ENCODE measurements at regions not wholly inside any gene's neighbourhood (a gene's known extent, or its start where the extent isn't known, plus 50 kb on each side); places are given as distances from the start of the nearest gene placed in this dataset.

DNA sequence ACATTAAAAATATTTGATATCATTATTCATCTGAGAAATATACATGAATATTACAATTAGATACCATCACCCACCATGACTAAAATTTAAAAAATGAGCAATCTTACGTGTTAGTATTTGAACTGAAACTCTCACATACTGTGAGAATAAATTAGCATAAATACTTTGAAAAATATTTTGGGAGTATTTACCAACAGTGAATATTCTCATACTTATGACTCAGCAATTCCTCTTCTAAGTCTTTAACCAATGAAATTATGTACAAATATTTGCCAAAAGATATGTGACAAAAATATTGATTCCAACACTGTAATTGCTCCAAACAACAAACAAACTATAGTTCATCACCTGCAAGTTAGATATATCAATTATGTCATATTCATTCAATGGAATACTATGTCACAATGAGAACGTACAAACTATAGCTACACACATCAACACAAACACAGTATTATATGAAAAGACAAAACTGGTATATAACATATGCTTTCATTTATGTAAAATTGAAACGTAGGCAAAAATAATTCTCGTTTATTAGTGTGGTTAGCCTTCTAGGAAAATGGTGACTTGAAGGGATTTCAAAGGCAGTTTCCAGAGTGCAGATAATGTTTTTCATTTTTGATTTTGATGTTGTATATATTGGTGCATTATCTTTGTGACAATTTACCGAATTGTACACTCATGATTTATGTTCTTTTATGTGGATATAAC is 742.2 kb downstream of the SLC16A7 start:
- DNase-seq (ENCODE audit: low spot score) = no peak

DNA sequence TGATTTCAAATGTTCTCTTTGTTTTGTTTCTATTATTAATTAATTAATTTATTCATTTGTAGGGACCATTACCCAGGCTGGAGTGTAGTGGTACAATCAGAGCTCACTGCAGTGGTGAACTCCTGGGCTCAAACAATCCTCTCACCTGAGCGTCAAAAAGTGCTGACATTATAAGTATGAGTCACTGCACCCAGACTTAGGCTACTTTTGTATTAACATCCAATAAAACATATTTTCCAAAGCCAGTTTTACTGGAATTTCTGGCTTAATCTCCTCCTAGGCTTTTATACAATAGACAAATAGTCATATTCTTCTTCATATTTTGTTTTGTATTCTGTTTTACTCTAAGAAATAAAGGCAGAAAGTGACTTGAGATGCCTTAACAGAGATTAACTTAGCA is 749.6 kb downstream of the SLC16A7 start:
- no peak for DNase-seq (ENCODE audit: low spot score)

DNA sequence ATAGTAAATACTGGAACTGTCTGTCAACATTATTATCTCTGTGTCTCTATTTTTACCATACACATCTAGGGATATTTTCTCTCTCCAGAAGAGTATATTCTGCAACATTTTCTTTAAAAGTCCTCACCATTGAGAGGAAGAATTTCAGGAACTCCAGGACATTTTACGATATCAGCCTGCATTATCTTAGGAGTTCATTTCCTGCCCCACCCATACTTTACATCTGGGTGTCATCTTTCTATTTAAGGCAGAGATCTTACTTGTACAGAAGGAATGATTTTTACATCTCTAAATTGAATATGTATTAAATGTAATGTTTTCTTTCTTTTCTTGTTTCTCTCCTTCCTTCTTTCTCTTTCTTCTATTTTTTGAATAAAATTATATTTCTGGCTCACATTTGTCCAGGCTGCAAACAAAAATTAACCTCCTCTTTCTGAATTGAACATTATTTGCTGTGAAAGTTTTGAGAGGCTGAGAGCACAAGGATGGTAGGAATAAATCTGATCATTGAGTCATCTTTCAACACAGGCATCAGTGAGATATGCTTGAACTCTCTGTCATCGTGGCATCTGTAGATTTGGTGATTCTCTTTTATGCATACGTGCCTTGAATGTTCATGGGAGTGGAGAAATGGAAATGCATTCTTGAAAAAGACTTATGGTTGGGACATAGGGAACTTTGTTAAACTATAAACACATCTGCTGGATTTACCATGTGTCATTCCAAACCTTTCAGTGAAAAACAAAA is 753.6 kb downstream of the SLC16A7 start:
- no peak for DNase-seq (ENCODE audit: low spot score)

DNA sequence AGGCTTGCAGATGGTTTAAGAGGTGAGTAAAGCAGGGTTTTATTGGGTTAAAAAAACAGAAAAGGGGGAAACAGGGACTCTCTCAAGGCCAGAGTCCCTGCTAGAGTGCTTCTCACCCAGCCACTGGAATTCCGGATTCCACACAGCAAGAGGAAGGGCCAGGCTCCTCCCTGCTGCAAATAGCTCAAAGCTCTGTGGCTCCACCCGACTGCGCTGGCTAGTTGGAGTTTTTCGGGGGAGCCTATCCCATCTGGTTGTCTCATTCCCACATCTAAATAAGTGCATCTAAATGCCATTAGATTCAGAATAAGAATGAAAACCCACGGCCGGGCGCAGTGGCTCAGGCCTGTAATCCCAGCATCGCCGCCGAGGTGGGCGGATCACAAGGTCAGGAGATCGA is 791.5 kb downstream of the SLC16A7 start:
- no peak for DNase-seq (ENCODE audit: low spot score)

DNA sequence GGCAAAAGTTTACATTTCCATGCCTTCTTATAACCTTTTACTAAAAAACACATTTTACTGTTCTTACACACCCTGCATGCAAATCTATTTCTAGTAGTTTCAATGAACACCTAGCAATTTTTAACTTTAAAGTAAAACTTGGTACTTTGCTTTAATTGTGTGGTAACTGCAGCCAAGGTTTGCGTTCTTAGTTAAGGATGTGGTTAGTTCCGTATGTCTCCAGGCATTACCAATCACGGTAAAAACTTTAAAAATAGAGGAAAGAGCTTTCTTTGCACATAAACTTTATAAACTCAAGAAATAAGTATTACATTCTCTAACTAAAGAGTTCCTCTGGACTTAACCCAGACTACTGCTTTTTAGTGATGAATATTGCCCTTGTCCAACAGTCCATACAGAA is 795.2 kb downstream of the SLC16A7 start:
- no peak for DNase-seq (ENCODE audit: low spot score)

DNA sequence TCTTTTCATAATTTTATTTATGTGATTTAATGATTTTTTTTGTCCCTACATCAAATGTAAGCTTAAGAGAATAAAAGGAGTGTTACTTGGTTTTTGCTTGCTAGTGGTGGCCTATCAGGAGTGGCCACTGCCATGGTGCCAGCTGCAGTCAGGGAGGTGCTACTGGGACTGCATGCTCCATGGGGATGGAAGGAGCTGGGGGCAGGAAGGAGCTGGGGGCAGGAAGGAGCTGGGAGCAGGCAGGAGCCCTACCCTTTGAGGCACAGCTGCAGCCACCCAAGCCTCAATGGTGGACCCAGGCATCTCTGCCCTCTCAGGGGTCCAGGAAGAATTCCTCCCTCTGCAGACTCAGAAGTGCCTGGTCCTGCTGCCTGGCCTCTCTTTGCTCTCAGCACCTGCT is 796.0 kb downstream of the SLC16A7 start:
- no peak for DNase-seq (ENCODE audit: low spot score)

DNA sequence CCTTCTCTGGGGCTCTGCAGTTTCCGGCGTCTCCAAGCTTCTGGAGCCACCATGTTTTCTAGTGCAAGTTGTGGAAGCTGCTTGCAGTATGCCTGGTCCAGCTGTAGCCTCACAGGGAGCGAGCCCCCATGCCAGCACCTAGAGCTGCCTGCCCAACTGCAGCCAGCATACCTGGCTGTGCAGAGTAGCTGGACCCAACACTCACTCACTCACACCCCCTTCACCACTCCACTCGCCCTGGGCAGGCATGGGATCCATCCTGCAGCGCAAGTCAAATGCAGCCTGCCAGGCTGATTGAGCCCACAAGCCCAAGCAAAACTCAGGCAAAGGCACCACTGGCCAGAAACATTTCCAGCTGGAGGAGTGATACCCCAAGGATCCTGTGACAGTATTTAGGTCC is 797.3 kb downstream of the SLC16A7 start:
- DNase-seq (ENCODE audit: low spot score) = no peak

DNA sequence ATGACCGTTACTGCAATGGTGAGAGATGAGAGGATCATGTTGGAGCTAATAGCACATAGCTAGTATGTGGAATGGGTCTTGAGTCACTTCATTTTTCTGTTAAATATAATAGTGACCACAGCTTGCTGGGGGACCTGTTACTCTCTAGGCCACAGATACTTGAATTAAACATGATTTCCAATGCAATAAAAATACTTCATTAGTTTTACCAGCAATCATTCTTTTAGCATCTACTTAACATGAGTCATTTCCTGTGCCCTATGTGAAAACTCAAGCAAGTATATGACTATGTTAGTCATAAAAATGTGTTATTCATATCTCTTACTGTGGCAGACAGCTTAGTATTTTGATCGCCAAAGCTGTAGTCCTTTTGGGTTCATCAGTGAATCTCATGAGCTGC is 798.8 kb downstream of the SLC16A7 start:
- DNase-seq (ENCODE audit: low spot score) = no peak

DNA sequence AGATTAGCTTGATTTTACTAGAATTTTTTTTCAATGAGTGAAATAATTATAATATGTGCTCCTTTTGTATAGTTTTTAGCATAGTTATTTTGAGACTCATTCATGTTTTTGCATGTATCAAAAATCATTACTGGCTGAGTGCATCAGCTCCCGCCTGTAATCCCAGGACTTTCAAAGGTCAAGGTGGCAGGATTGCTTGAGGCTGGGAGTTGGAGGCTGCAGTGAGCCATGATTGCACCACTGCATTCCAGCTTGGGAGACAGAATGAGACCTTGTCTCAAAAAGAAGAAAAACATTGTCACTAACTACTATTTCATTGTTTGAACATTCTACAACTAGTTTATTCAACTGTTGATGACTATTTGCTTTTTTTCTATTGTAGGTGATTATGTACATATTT is 802.7 kb downstream of the SLC16A7 start:
- no peak for DNase-seq (ENCODE audit: low spot score)

DNA sequence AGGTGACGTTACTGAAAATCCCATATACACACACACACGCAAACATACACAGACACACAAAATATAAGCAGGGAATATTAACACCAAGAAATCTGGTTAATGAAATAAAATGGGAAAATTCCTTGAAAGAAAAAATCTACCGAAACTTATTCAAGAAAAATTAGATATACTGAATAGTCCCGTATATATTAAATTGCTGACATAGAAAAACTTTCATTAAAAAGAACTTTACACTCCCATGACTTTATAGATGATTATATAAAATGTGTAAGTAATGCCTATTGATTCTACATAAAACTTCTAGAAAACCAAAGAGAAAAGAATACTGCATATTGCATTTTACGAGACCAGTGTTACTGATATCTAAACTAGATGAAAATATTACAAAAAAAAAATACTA is 803.2 kb downstream of the SLC16A7 start:
- DNase-seq (ENCODE audit: low spot score) = no peak

DNA sequence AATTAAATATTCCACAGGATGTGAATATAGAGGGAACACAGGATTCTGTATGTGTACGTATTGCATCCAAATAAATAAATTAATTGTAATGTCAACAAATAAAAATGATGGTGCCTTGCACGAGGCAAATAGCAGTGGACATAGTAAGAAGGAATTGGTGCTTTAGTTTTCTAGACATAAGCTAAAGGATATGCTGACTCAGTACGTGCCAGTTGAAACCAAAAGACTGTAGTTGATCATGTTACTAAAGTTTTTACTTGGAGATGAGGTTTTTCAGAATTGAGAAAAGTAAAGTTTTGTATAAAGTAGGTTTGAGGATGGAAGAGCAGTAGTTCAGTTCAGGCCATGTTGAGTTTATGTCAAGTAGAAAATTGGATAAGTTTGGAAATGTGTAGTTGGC is 807.2 kb downstream of the SLC16A7 start:
- no peak for DNase-seq (ENCODE audit: low spot score)

DNA sequence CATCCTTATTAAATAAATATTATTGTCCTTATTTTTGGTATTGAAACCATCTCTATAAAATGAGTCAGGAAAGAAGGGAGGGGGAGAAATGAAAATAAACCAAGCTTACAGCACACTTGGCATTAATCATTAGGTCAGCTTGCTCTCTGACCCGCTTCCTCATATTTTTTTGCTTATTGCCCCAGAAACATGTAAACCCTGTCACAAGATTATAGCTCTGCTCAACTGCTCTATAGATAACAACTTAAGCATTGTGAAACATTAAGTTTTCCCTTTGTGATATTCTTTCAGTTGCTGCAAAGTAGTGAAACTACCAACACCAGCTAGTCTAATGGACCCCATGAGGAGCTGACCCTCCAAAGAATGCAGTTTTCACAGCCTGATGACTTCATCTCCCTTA is 819.5 kb downstream of the SLC16A7 start:
- DNase-seq (ENCODE audit: low spot score) = no peak

DNA sequence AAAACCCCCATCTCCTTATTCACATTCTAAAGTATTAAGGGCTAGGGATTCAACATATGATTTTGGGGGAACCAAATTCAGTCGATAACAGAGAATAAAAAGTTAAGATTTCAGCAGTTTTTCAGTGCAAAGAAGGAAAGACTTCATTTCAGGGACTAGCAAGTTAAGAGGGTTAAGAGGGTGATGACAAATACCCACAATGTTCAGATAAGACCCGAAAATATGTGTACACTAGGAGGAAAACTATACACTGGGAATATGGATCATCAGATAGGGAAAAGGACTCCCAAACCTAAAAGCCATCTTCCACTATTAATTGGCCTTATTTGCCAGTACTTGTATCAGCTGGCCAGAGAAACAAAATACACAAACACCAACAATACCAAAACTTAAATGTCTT is 824.2 kb downstream of the SLC16A7 start:
- no peak for DNase-seq (ENCODE audit: low spot score)

DNA sequence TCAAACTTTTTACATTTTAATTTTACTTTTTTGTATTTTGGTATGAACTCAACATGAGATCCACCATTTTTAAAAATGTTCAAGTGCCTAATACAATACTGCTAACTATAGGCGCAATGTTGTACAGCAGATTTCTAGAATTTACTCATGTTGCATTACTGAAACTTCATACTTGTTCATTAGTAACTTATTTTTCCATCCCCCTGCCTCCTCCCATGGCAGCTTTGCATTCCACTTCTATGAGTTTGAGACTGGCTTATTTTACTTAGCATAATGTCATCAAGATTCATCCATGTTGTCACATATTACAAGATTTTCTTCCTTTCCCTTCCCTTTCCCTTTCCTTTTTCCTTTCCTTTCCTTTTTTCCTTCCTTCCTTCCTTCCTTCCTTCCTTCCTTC is 825.9 kb downstream of the SLC16A7 start:
- no peak for DNase-seq (ENCODE audit: low spot score)

DNA sequence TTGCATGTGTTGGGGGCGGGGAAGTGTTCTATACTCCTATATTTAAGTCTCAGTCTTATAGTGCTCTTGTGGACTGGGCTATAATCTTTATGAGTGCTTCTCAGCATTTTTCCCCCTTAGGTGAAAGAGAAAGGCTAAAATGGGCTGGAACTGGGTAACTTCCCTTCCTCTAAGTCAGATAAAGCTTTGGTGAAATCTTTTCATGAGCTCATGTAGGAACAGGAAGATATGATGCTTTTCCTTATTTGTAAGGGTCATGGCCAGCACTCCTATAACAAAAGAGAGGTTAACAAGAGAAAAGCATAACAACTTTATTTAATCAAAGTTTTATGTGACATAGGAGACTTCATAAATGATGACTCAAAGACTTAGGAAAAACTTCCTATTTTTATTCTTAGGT is 841.5 kb downstream of the SLC16A7 start:
- DNase-seq (ENCODE audit: low spot score) = no peak

DNA sequence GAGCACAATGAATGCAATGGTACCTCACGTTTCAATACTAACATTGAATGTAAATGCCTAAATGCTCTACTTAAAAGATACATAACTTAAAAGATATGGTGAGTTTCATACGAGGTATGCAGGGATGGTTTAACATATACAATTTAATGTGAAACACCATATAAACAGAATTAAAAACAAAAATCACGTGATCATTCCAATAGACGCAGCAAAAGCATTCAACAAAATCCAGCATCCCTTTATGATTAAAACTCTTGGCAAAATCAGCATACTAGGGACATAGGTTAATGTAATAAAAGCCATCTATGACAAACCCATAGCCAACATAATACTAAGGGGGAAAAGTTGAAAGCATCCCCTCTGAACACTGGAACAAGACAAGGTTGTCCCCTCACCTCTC is 845.7 kb downstream of the SLC16A7 start:
- no peak for DNase-seq (ENCODE audit: low spot score)

DNA sequence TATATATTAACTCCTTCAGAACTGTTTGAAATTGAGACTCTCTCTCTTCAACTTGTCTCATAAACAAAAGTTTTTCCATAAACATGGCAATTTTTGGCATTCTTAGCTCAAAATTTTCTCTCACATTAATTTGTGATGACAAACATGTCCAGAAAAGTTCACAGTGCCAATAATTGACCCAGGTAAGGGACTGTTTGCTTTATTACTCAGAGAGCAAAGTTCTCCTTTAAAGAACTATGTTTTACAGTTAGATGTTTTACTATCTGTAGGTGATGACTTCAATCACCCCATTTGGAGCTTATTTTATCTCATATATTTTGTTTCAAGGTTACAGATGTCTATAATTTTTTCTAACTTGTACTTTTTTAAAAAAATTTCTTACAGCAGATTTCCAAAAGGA is 855.6 kb downstream of the SLC16A7 start:
- no peak for DNase-seq (ENCODE audit: low spot score)

DNA sequence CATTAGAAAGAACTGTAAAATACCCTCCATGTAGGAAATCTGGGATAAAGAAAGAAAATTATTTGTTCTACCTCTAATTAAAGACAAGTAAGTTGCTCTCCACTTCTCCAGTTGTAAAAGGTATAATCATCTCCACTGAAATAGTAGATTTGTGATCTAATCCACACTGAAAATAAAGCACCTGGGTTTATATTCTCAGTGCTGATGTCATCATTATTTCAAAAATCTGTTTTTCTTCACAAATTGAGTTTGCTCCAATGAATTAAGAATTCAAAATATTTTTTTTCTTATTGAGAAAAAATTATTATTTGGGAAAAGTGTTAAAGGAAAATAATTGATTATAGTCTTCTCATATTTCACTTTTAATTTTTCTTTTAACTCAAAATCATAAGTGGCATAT is 869.2 kb downstream of the SLC16A7 start:
- no peak for DNase-seq (ENCODE audit: low spot score)

DNA sequence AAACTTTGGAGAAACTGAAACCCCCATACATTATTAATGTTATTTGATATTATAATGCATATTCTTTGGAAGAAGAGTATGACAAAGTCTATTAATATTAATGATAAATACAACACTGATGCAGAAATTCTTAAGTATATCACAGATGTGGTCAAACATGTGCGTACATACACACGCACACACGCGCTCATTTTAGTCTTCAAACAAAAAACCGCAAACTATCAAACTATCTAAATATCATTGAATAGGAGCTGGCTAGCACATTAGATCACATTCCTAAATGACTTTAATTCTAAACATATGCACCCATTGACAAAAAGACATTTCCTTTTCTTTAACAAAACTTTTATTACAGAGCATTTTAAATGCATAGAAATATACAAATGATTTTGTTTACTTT is 872.7 kb downstream of the SLC16A7 start:
- DNase-seq (ENCODE audit: low spot score) = no peak

DNA sequence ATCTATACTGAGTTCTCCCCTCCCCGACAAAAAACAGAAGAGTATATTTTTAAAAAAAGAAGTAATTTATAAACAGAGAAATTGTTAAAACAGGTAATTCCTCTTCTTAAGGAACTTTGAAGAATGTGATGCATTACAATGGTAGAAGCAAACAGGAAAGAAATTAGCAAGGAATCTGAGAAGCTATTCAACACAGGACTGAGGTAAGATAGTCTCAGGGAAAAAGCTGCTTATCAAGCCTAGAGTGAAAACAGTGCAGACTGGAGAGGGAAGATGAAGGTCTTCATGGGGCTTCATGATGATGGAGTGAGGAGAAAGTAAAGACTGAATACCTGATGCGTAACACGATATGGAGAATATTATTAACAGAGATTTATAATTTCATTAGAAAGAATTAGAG is 880.0 kb downstream of the SLC16A7 start:
- no peak for DNase-seq (ENCODE audit: low spot score)

DNA sequence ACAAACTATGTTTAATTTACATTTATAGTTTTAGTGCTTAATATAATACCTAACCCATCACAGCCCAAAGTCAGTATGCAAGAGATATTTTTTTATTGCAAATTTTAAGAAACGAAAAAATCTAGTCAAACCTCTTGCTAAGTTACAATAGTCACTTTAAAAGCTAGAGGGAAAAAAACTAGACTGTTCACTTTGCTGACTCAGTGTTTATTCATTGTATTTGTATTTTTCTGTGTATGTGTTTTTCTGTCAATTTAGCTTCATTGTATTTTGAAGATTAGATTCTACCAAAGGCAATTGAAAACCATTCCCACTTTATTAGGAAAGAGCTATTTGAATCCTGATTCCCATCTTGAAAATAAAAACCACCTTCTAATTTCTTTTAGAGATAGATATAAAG is 891.5 kb downstream of the SLC16A7 start:
- no peak for DNase-seq (ENCODE audit: low spot score)

DNA sequence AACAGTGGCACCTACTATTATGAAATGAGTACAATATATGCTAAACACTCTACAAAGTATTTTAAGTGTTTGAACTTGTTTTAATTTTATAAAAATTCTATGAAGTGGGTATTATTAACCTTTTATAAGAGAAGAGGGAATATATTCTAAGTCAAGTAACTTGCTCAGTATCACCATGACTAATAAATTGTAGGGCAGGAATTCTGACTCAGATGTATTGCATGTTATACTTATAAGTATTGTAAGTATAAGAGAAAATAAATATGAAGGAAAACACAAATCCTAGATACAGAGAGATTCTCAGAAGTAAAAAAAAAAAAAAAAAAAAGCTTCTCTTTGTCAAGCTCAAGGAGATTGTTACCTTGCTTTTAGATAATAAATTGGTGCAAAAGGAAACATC is 893.2 kb downstream of the SLC16A7 start:
- no peak for DNase-seq (ENCODE audit: low spot score)

DNA sequence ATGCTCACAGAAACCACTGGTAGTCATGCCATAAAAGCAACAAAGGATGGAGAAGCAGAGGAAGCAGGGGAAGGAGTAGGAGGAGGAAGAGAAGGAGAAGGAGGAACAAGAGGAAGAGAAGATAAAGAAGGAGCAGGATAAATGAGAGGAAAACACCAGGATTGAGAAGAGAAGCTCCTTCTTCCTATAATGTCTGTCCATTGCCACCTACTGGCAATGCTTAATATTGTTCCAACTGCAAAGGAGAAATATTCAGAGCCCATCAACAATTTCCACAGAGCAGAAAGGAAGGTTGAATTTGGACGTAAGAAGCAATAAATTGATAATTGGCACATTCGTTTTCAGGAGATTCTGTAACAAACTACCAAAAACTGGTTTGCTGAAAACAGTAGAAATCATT is 898.4 kb downstream of the SLC16A7 start:
- no peak for DNase-seq (ENCODE audit: low spot score)

DNA sequence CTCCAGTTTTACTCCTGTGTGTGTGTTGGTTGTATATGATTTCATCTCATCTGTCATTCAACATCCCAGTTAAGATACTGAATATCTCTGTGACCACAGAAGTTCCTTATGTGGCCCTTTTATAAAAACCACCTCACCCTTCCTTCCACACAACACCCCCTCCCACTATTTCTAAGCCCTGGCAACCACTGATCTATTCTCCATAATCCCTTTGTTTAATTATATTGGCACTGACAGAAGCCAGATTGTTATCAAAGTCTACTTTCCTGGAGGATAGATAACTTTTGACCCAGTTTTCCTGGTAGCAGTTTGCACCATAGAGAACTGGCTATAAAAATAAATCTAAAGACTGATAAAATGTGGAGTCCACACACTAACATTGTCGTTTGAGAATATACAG is 902.8 kb downstream of the SLC16A7 start:
- no peak for DNase-seq (ENCODE audit: low spot score)

All from CD4-positive, alpha-beta T cell treated with Interleukin-2 at 100 ng/mL for 4 hours (primary cell).